ENCODE measurements at regions not wholly inside any gene's neighbourhood (a gene's known extent, or its start where the extent isn't known, plus 50 kb on each side); places are given as distances from the start of the nearest gene placed in this dataset.

DNA sequence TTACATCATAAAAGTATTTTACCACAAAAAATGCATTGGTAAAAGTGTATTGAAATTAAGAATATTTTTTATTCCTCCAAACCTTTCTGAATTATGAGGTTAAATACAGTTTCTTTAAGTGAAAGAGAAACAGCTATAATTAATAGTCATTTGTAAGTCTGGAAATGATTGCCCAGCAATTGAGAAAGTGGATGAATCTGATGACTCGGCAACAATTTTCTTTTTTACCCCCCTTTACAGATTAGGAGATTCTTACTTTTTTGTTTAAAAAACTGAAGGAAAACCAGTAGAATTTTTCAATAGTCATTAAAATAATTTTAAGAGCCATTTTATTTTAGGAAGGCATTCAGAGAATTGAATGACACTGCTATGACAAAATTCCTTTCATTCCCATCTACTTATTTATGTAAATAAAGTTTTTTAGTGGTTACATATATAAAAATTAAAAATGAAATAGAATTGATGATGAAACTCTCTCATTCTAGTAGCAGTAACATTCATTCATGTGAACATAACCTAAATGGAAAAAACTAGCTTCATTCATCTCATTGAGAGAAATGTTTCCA is 134.1 kb upstream of the PRNP start:
- no peak for DNase-seq (ENCODE audit: low read depth)
- TF ChIP-seq, protein P1, sequence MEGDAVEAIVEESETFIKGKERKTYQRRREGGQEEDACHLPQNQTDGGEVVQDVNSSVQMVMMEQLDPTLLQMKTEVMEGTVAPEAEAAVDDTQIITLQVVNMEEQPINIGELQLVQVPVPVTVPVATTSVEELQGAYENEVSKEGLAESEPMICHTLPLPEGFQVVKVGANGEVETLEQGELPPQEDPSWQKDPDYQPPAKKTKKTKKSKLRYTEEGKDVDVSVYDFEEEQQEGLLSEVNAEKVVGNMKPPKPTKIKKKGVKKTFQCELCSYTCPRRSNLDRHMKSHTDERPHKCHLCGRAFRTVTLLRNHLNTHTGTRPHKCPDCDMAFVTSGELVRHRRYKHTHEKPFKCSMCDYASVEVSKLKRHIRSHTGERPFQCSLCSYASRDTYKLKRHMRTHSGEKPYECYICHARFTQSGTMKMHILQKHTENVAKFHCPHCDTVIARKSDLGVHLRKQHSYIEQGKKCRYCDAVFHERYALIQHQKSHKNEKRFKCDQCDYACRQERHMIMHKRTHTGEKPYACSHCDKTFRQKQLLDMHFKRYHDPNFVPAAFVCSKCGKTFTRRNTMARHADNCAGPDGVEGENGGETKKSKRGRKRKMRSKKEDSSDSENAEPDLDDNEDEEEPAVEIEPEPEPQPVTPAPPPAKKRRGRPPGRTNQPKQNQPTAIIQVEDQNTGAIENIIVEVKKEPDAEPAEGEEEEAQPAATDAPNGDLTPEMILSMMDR (conservative IDR thresholded peaks at IDR 0.05; ENCODE audit: low read depth, low read length) = no peak
- H3K4me3 ChIP-seq (ENCODE audit: low read depth, low read length) = no peak overlapping the region

DNA sequence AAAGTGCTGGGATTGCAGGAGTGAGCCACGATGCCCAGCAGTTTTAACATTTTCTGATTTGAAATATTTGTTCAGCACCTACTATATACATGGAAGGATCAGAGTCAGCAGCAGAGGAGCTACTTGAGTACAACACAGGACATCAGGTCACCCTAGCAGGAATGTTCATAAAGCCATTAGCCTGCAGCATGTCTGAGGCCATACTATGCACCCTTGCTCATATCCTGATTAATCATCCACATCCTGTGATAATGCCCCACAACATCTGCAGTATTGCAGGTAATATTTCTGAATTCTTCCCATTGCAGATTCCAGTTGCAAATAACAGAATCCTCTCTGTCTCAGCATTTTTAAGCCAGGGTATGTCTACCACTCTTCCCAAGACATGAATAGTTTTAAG is 135.5 kb upstream of the PRNP start:
- TF ChIP-seq, protein P1 (conservative IDR thresholded peaks at IDR 0.05; ENCODE audit: low read depth, low read length) = no peak
- DNase-seq (ENCODE audit: low read depth) = no peak

DNA sequence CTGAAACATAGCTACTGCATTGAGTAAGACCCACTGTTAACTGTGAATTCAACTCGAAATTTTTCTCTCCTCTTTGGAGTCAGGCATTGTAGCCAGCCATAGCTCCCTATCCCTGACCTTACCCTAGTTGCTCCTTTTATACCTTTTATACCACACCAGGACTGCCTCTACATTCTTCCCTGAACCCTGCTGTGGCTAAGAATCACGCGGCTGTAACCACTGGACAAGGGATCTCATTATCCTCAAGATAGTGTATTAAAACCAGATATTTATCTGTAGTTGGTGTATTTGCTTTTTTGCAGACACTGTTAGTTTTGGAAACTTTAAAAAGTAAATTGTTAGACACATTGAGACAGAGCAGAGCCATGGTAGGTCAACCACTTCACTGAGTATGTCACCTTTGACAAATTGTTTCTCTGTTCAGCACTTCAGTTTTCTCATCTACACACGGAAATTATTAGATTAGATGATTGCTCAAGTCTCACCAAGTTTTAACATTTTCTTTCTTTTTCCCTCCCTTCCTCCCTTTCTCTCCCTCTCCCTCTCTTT is 136.5 kb upstream of the PRNP start:
- no peak for DNase-seq (ENCODE audit: low read depth)
- TF ChIP-seq, protein P1 (conservative IDR thresholded peaks at IDR 0.05; ENCODE audit: low read depth, low read length) = no peak
- H3K4me3 ChIP-seq (ENCODE audit: low read depth, low read length) = no peak overlapping the region

More for the DNA sequence above, 135.5 kb upstream of the PRNP start:
- H3K4me3 ChIP-seq (ENCODE audit: low read depth, low read length) = no peak overlapping the region

DNA sequence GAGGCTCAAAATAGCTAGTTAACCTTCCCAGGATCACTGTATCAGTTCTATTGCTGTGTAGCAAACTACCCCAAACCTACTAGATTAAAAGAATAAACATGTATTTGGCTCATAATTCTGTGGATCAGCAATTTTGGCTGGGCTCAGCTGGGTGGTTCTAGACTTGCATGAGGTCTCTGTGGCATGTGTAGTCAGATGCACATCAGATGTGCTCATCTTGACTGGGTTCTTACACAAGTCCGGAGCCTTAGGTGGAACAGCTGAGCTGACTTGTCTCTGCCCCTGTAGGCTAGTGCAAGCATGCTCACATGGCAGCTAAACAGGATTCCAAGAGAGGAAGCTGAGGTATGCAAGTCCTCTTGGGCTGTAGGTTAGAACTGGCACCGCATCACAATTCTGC is 137.7 kb upstream of the PRNP start:
- H3K4me3 ChIP-seq (ENCODE audit: low read depth, low read length) = no peak overlapping the region
- no peak for DNase-seq (ENCODE audit: low read depth)
- TF ChIP-seq, protein P1 (conservative IDR thresholded peaks at IDR 0.05; ENCODE audit: low read depth, low read length) = no peak

DNA sequence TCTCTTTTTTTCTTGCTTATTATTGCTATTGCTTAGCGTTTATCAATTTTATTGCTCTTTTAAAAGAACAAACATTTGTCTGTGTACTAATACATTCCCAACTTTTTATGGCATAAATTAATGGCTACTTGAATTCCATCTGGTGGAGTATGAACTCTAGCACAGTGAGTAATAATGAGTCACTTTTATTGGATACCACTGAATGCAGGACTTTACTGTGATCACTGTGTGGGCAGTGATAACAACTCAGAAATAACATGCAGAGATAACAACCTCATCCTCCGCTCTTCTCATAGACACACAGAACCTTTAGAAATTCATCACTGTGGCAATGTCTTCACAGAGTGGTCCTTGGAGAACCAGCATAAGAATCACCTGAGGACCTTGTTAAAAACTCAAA is 139.5 kb upstream of the PRNP start:
- TF ChIP-seq, protein P1 (conservative IDR thresholded peaks at IDR 0.05; ENCODE audit: low read depth, low read length) = no peak
- H3K4me3 ChIP-seq (ENCODE audit: low read depth, low read length) = no peak overlapping the region
- DNase-seq (ENCODE audit: low read depth) = peak; percentile 77

DNA sequence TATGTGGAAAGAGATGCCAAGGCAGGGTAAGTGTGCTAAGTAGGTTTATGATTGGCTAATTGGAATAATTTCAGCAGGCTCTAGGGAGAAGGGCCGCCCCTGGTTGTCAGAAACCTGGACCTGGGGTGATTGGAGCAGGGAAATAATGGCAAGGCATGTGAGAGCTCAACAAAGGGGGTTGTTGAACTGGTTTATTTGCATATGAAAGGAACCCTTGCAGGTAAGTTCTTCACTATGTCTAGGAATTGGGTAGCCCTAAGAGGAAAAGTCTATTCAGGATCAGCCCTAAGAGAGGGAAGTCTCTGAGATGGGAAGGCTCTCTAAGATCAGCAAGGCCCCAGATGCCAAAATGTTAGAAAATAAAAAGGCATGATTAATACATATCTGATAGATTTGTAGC is 139.9 kb upstream of the PRNP start:
- TF ChIP-seq, protein P1 (conservative IDR thresholded peaks at IDR 0.05; ENCODE audit: low read depth, low read length) = no peak
- DNase-seq (ENCODE audit: low read depth) = no peak
- H3K4me3 ChIP-seq (ENCODE audit: low read depth, low read length) = no peak overlapping the region

DNA sequence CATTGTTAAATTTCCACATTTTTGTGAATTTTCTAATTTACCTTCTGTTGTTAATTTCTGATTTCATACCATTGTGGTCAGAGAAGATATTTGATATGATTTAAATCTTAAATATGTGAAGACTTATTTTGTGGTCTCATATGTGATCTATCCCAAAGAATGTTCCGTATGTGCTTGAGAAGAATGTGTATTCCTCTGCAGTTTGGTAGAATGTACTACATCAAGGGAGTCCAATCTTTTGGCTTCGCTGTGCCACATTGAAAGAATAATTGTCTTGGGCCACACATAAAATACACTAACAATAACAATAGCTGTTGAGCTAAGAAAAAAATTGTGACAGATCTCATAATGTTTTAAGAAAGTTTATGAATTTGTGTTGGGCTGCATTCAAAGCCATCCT is 140.7 kb upstream of the PRNP start:
- TF ChIP-seq, protein P1 (conservative IDR thresholded peaks at IDR 0.05; ENCODE audit: low read depth, low read length) = no peak
- DNase-seq (ENCODE audit: low read depth) = peak; percentile 75
- H3K4me3 ChIP-seq (ENCODE audit: low read depth, low read length) = no peak overlapping the region
